ENCODE measurements at regions not wholly inside any gene's neighbourhood (a gene's known extent, or its start where the extent isn't known, plus 50 kb on each side); places are given as distances from the start of the nearest gene placed in this dataset.

DNA sequence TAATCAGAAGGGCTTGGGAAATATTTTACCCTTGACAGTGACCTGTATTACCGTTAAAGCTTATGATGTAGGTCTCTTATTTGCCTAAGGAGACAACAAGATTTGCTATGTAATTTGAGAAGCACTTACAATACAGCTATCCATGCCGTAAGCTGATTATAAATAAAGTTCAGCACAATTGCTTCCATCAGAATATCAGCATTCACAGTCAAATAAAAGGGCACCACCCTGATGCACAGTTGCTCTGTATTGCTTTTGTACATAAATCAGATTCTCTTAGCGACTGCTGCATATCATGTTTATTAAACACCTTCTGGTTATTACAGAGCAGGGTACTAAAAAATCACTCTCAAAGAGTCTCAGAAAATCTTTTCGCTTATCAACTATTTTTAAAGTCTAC, 67.3 kb upstream of the VRK1 start:
- Histone ChIP-seq H3K36me3 (ENCODE audit: control insufficient read depth in 1 of 2, insufficient read depth in 2 of 2, low read length in 2 of 2) (no peaks in the 10 kb centered on the region), H3K4me3 (replicated peaks in 1 of 2; ENCODE audit: low read depth in 1 of 2, low read length in 2 of 2) (no peak overlapping the region), H3K4me1 (ENCODE audit: control insufficient read depth in 1 of 2, insufficient read depth in 2 of 2, low read length in 2 of 2) (no peaks in the 10 kb centered on the region), H4K20me1 (ENCODE audit: insufficient read depth) (no peaks in the 10 kb centered on the region), H3K27me3 (ENCODE audit: insufficient read depth, low read length) (peaks cover 5% of the 10 kb centered on the region; the same call in 1 of the 2 replicates), H3K9me3 (ENCODE audit: control insufficient read depth in 1 of 2, insufficient read depth in 1 of 2, low read depth in 1 of 2, low read length in 2 of 2) (no peaks in the 10 kb centered on the region), H3K27ac (ENCODE audit: low read depth, low read length) (no peak overlapping the region), H3K4me2 (ENCODE audit: low read length) (no peak overlapping the region), H3K9me2 (ENCODE audit: insufficient read depth) (no peaks in the 10 kb centered on the region), H3K9ac (ENCODE audit: low read length) (no peak overlapping the region), H3K79me2 (ENCODE audit: insufficient read depth, low read length) (no peaks in the 10 kb centered on the region), H2AFZ (ENCODE audit: low read depth, low read length, poor library complexity, severe bottlenecking) (no peak overlapping the region)
- BruUV-seq (replicated peaks): no TSS peak
- ChIA-PET CTCF (interaction anchor here (1.8 kb wide), 1 partner anchor 9 kb away, joined by 10 read pairs; no protein-coding TSS in a partner anchor), POLR2A (no interaction called here), RAD21 (ENCODE audit: low non-redundant PET in 1 of 2, low total read pairs in 2 of 2, uncharacterized antibody in 2 of 2, unreplicated experiment in 2 of 2) (no interaction called here)
- TF ChIP-seq SIN3A (IDR thresholded peaks at IDR 0.05; ENCODE audit: low read depth) (no peak), POLR2AphosphoS5 (IDR thresholded peaks at IDR 0.05; ENCODE audit: low read depth, low read length) (no peak), CEBPB (IDR thresholded peaks at IDR 0.05; ENCODE audit: low read depth) (no peak), REST (IDR thresholded peaks at IDR 0.05; ENCODE audit: low read depth) (no peak), ELF1 (IDR thresholded peaks at IDR 0.05; ENCODE audit: borderline replicate concordance, low read depth) (no peak), FOSL1 (IDR thresholded peaks at IDR 0.05; ENCODE audit: low read depth) (no peak), CBX3 (IDR thresholded peaks at IDR 0.05; ENCODE audit: low read depth) (no peak), ZNF274 (IDR thresholded peaks at IDR 0.05; ENCODE audit: low read depth, low read length) (no peak), SRF (IDR thresholded peaks at IDR 0.05; ENCODE audit: low read depth) (no peak), POLR2A (IDR thresholded peaks at IDR 0.05; ENCODE audit: borderline replicate concordance, extremely low read depth, insufficient read depth, insufficient read length) (no peak)
- ATAC-seq: no peak
- intact Hi-C loops (cut with micrococcal nuclease): no loop called here
- no peak for DNase-seq (ENCODE audit: low read depth, low spot score)
